Activated naive CD8-positive, alpha-beta T cell treated with anti-CD3 and anti-CD28 coated beads, Interleukin-2, amount 50 U/mL, for 16 hours (primary cell): ENCODE measurements at regions not wholly inside any gene's neighbourhood (a gene's known extent, or its start where the extent isn't known, plus 50 kb on each side); places are given as distances from the start of the nearest gene placed in this dataset.

ENCODE experiments used
- DNase-seq: peaks from one replicate; pipeline ENCODE4 v3.0.0-alpha.2; 2020; ENCODE audit warnings: low read depth, low spot score

DNA sequence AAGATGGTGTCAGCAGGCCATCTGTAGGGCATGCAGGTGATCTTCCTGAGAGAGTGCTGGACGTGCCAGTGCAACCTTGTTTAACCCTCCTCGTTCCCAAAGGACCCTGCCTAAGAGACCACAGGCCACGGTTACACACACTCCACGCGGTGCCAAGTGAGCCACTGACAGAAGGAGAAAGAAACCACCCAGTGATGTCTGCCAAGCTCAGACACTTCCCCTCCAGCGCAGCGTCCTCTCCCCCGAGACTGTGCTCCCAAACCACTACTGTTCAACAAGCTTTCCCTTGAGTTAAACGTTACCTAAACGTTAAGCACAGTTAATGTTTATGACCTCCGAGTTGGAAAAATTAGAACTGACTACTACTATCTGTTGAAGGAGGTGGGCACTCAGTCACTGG is 119.1 kb upstream of the NCK2 start:
- DNase-seq, result no peak

DNA sequence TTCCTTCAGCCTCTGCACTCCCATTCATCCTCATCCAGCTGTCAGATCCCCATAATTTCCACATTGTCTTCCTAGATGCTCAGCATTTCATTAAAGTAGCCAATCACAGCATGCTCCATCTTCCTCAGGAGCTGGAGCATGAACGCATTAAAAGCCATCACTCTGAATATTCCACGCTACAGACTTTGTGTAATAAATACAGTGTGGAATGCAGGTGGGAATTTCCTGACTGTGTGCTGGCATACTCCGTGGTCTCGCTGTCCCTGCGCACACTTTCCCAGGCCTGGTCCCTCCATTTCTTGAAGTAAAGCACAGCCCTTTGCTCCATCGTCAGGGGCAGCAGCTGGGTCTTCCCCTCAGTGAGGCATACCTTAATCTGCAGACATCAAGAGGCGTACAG is 123.7 kb upstream of the NCK2 start:
- no peak for DNase-seq

DNA sequence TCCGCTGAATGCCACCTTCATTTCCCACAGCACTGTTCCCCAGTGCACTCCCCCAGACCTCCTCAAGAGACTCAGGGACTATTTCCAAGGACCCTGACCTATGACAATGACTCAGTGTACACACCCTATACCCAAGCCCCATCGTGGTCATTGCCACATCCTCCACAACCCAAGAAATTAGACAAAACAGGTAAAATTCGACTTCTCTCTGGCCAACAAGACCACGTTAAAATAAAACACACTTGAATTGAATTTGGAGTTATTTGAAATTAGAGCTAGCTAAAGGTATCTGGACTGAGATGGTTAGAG is 126.4 kb upstream of the NCK2 start:
- no peak for DNase-seq

DNA sequence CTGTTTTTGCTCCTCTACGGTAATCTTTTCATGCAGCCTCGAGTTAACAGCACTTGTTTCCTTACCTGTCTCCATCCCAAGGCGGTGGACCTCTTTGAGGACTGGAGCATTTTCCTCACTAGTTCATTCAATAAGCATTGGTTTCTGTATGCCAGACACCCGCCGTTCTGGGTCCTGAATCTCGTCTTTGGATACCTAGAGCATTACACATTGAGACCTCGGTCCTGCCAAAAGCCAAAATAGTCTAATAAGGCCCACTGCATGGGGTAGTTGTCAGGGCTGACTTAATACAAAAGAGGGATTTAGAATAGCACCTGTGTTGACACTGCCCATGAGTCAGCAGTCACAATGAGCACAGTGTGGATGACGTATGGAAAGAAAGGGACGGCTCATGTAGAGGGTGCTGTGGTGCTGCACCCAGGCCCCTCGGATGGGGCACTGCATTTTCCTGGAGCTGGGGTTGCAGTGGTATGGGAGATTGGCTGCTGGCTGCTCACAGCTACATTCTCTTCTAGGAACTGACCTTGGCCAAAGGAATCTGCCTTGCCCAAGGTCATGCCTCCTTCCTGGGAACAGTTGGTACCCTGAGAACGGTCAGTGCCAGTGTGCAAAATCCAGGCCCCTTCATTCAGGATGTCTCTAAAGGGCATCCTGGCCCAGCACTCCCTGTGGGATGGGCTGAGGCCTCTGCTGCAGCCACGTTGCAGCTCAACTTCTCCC is 126.9 kb upstream of the NCK2 start:
- no peak for DNase-seq

DNA sequence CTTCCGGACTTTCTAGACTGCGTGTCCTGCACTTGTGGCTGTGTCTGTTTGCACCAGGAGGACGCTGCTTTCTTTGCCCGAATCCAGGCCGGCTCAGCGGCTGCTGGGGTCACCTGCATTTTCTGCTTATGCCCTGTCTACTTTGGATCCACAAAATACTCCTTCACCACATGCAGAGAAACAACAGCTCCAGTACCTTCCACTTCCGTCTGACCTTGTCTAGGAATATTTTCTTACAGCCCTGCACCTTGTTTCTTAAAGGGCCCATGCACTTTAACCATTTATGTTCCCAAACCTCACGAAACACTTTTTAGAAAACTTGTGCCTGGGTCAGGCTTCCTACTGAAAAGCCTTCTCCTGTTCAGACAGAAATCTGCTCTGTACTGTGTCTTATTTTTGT is 129.4 kb upstream of the NCK2 start:
- DNase-seq, result no peak

DNA sequence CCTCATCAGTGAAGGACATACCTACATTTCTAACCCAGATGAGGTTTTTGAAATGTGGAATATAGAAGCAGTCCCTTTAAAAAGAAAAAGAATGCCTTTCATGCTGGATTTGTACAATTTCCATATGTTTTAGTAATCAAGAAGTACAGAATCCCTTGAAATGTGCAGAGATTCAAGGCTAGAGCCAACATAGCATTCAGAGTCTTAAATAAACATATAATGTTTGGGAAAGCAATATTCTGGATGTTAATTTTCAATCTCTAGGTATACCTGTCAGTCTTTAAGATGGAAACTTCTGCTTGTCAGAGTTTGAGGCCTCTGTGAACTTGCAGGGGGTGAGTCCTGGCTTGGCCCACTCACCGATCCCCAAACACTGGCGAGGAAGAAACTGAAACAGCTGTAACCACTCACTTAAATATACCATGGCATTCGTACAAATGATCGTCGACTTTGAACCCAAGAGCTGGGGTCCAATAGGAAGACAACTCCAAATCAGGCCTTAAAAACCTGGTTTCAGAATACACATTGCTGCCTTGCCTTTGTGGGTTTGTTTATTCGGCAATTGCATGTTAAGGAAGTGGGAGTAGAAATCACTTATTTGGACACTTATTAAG is 132.8 kb upstream of the NCK2 start:
- no peak for DNase-seq

DNA sequence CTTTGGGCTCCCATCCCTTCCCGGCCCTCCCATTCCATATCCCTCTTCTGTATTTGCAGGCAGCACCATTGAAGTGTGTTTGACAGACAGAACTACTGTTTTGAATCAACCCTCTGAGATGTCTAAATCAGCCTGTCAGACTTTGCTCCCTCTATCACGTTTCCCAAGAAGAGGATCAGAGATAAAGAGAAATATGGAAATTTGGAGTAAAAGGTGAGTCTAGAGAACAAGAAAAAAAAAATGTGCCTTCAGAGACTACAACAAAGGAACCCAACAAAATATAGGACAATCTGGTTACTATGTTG is 133.4 kb upstream of the NCK2 start:
- no peak for DNase-seq

DNA sequence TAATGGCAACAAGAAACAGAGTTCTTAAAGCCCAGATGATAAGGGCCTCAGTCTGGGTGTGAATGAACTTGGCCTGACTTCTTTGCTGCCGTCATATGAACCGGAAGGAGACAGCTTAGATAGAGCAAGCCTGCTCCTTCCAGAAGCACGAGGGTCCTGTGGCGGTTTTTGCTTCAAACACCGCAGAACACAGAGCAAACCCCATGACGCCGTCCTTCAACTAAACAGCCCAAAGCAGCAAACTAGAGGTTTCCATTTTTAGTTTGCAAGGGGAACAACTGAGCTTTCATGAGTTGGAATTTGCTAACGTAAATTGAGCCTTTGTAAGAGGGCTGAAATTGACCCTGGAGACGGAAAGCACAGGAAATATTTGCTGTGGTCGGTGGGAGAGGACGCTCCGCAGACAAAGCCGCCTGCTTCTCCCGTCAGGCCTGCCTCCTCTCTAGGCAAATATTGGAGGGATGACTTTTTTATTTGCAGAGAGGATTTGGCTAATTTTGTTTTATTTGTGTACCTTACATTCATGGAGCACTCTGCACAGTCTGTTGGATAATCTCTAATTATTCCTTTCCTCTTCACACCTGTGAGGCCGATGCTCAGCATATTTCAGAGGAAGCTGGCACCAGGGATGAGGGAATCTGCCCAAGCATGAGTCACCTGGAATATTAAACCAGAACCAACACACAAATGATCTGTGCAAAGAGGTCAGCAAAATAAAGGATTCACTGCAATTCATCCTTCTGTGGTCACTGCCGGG is 134.0 kb upstream of the NCK2 start:
- no peak for DNase-seq

DNA sequence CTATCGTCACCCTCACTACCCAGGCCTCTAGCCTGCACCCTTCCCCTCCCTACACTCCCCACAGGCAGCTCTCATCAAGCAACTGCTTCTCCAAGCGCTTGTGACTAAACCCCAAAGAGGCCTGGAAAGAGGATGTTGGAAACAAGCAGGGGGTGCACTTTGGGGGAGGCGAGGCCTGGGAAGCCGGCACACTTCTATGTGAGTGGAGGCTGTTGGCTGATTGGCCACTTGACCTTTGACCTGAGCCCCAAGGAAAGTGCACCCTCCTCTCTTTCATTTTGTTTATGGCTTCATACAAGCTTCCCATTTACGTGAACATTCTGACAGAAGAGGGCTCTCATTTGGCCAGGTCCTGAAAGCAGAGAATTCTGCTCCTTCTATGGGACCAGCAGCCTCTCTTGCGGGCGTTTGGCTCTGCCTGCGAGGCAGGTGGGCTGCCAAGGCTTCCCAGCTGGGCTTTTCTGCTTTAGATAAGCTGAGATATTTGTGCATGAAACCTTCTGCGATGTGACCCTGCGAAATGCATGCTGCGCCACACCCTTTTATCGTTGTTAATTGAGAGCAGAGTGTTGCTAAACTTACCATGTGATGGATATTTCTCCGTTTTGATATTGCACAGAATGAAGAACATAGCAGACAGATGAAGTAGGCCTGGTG is 134.8 kb upstream of the NCK2 start:
- no peak for DNase-seq

DNA sequence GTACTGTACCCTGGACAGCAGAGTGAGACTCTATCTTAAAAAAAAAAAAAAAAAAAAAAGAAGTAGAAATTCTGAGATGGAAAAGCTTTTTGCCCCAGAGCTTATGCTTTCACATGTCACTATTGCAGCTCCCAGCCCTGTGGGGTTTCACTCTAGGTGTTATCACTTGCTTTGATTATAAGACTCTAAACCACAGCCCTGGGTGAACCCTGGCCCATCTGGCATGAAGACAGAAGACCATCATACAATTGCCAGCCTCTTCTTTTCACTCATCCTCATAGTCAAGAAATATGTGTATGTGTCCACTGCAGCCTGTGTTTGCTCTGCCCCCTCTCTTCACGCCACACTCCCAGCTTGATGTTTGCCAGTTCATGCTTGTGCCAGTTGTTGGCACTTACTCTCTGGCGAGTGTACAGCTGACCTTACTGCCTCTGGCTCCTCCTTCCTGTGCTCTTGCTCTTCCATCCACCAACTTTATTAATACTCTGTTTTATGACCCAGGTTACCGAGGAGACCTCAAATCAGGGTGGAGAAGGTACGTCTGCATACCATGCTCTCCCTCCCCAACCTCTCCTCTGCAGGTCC is 136.7 kb upstream of the NCK2 start:
- DNase-seq, result no peak

DNA sequence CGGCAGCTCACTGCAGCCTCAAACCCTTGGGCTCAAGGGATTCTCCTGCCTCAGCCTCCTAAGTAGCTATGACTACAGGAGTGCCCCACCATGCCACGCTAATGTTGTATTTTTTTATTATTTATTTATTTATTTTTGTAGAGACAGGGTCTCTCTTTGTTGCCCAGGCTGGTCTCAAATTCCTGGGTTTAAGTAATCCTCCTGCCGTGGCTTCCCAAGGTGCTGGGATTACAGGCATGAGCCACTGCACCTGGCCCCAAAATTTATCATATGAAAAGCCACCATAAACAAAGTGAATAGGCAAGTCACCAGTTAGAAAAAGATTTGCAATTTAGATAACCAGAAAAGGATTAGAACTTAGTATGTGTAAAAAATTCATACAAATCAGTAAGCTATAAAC is 138.6 kb upstream of the NCK2 start:
- DNase-seq, result no peak

DNA sequence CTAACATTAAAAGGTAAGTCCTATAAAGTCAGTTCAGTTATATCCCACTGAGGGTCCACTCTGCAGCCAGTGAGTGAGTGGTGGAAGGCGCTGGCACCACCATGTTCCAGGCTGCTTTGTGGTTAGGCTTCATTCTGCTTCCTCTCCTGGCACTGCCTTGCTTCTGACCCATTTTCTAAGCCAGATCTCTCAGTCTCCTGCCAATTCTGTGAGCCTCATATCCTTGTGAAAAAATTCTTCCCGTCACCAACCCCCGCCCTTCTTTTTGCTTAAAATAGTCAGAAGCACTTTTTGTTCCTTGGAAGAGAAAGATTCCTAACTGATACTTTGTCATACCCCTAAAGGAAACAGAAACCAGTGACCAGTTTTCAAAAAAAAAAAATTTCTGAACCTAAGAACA is 139.8 kb upstream of the NCK2 start:
- DNase-seq, result no peak

DNA sequence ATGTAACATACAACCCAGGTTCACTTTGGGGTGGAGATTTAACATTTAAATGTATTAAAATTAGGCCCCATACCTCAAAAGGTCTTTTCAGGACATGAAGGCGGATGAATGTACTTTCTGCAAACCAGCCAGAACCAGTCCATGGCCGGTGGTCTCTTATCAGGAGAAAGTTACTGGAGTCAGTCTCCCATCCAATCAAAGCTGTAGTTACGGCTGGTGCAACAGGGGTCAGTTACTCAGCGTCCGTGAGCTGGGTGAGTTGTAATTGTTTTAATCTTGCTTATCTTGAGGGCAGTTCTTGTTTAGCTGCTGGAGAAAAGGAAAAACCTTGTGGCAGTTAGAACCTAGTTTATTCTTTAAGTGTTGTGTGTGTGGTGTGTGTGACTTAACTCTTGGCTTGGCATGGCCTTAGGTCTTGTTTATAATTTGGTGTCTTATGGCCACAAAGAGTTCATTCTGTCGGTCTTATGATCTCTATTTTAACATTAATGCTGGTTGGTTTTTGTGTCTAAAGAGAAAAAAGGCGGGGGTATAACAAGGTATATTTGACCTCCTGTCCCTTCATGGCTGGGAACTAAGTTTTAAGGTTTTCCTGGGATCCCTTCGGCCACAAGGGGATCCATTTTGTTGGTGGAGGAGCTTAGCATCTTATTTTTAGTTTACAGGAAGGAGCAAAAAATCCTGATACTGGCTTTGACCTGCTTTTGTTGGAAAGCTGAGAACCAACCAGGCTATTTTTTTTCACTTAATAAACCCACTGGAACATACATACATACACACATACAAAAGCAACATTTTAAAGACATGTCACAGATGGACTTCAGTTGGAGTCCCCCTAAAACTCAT is 143.5 kb upstream of the NCK2 start:
- DNase-seq, result no peak

DNA sequence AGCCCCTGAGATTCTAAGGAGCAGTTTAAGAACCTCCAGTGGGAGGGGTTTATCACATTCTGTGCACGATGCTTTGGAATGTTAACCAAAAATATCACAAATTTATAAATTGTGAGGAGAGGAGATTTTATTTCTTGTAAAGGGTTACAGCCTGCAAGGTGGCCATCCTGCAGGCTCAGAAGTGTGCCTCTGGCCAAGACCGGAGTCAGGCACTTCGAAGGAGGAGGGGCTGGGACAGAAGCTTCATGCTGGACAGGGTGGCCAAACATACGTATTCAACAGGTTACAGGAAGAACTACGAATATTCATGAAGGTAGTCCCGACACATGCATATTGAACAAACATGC is 144.1 kb upstream of the NCK2 start:
- no peak for DNase-seq

DNA sequence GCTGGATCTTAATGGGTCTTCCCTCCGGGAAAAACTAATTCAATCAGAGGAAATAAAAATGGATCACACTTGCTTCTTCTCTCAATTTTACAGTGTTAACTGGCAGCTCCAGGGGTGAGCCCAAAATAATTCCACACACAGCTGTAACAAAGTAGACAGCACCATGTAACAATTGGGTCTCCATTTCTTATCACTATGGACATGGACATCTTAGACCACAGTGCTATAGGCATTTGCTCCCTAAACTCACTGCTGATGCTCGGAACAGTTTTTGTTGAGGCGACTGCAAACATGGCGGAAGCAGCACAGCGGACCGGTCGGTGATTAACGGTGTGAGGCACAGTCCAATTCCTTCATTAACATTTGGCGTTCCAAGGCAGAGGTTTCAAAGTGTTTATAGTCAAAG is 144.7 kb upstream of the NCK2 start:
- DNase-seq, result no peak

DNA sequence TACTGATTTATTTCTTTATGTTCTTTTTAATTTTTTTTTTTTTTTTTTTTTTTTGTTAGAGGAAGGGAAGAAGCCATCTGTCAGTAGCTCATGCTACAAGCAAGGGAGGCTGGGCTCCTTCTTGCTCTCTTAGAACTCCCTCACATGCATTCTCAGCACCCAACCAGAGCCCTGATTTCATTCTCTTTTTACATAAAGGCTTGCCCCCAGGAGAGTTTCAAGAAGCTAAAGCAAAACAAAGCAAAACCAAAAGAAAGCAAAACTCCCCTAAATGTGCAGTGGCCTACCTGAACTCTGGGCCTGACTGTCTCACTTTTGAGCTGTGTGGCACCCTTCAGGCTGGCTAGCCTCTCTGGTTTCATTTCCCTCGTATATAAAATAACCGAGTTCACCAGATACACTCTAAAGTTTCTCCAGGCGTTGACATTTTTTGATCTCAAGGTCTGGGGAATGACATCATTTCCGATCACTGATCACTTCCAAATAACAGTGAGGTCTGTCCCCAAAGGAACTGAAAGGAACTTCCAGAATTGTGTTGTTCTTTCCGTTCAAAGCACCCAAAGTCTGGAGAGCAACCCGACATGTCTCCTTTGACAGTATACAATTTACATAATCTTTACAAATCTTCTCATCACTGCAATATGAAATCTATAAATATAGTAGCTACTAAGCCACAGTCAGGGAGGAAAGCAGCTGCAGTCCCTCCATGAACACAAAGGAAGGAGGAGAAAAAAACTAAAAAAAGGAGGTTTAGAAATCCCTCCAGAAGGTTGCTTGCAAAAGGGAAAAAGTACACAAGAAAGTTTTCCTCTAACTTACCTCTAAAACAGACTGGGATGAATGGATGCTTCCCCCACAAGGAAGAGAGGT is 145.6 kb upstream of the NCK2 start:
- no peak for DNase-seq

DNA sequence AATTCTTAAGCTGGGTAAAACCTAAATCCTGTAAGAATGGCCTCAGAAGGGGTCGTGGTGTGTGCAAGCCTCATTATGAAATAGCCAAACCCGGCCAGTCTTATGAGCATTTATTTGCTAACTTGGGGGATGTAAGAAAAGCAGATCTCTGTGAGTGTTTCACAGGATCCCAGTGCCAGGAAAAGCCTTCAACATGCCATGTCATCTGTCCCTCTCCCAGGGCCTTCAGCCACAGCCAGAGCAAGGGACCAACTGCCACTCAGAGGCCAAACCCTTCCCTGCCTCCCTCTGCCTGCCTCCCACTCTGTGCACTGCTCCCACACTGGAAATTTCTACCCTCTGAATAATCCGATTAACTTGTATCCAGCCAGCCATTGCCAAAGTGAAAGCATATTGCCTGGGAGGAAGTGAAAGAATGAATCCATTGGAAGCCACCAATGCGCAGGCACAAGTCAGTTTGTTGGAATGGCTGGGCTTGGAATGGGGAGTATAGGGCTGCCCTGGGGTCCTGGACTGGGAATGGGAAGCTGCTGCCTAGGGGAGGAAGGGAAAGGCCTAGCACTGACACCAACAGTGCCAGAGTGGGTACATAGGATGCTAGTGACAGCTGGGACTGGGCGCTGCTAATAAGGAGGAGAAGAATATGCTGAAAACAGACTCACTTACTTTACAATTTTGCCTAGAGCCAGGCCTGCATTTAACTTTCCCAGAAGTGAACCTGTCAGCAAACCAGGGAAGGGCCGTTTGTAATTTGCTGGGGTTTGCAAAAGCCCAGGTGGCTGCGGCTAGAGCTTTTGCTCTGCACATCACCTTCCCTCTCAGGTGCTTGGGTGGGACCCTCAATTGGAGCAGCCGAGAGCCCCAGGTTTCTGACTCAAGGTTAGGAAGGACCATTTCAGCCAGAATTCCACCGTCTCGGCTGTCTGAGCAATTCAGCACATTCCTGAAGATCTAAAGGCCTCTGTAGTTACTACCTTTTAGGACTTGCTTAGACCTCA is 146.6 kb upstream of the NCK2 start:
- DNase-seq, result no peak

DNA sequence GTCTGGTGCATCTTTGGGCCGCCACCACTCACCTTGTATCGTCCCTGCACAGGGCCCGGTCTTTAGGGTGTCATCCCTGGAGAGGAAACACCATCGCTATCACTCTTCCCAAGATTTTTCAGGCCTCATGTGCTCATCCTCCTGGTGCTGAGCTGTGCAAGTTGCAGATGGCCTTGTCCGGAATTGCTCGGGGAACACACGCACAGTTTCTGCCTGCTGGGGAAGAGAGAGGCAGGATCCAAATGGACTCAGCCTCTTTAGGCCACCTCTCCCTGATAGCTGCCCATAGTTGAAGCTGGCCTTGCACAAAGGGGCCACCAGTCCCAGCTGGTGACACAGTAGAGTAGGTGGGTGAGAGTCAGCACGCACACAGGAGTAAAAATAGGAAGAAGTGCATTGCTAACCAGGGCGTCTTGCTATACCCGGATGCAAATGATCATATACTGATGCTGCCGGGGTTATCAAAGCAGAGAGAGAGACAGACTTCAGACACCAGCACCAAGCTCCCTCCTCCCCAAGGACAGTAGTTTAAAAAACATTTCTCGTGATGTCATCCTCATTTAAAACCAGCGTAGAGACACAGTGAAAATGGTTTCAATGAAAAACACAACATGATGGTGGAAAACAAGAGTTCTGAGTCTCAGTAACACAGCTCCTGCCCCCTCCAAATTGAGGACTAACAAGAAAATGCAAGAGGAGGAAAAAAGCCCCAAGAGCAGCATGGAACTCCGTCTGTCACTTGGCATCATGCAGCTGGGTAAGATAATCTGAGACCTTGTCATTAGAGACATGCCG is 147.5 kb upstream of the NCK2 start:
- DNase-seq, result no peak
